LNCAP (cell line): ENCODE measurements at regions not wholly inside any gene's neighbourhood (a gene's known extent, or its start where the extent isn't known, plus 50 kb on each side); places are given as distances from the start of the nearest gene placed in this dataset.

Experiments
- CTCF ChIP-seq: fragments of 450-650 bp; IDR thresholded peaks from 2 replicates; pipeline ENCODE4 v1.5.1; 2017; ENCODE audit warnings: mild to moderate bottlenecking

GRCh38 chr20:54763366-54763765, 288.0 kb downstream of the DOK5 start:
- no peak for TF ChIP-seq CTCF

- no peak for TF ChIP-seq CTCF
Measured at GRCh38 chr20:54759589-54759988, 284.2 kb downstream of the DOK5 start.

- no peak for TF ChIP-seq CTCF
Measured at GRCh38 chr20:54746796-54747195, 271.4 kb downstream of the DOK5 start.

- TF ChIP-seq CTCF: no peak
Measured at GRCh38 chr20:54745780-54746179, 270.4 kb downstream of the DOK5 start.

- no peak for TF ChIP-seq CTCF
Measured at GRCh38 chr20:54744097-54744496, 268.7 kb downstream of the DOK5 start.

GRCh38 chr20:54742193-54742592, 266.8 kb downstream of the DOK5 start:
- no peak for TF ChIP-seq CTCF

- TF ChIP-seq CTCF: no peak
Measured at GRCh38 chr20:54736421-54736820, 261.0 kb downstream of the DOK5 start.

- TF ChIP-seq CTCF: no peak
Measured at GRCh38 chr20:54733687-54734086, 258.3 kb downstream of the DOK5 start.
